ENCODE measurements at regions not wholly inside any gene's neighbourhood (a gene's known extent, or its start where the extent isn't known, plus 50 kb on each side); places are given as distances from the start of the nearest gene placed in this dataset.

DNA sequence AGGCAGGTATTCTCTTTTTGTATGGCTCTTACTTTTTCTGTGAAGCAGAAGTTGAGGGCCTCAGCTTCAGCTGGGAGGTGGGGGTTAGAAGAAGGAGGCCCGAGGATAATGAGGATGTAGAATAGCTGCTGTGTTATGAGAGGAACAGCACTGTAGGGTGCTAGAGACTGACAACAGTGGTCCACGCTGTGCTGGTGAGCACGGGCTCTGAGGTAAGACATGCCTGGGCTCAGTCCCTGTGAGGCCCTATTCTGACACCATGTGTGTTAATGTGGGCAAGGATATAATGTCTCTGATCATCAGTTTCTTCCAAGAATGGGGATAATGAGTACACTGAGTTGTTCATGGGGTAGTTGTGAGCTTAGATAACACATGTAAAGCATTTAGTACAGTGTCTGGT lies 55.3 kb upstream of the SFRP2 start:
- Mint-ChIP-seq H3K36me3 (ENCODE audit: low read depth, unreplicated experiment) (no peaks in the 10 kb centered on the region), H3K27ac (ENCODE audit: unreplicated experiment) (no peak overlapping the region), H3K9me3 (ENCODE audit: unreplicated experiment) (no peaks in the 10 kb centered on the region), H3K4me1 (ENCODE audit: unreplicated experiment) (no peaks in the 10 kb centered on the region), H3K27me3 (ENCODE audit: unreplicated experiment) (no peaks in the 10 kb centered on the region), H3K4me3 (ENCODE audit: unreplicated experiment) (no peak overlapping the region)
- TF ChIP-seq, protein P1, sequence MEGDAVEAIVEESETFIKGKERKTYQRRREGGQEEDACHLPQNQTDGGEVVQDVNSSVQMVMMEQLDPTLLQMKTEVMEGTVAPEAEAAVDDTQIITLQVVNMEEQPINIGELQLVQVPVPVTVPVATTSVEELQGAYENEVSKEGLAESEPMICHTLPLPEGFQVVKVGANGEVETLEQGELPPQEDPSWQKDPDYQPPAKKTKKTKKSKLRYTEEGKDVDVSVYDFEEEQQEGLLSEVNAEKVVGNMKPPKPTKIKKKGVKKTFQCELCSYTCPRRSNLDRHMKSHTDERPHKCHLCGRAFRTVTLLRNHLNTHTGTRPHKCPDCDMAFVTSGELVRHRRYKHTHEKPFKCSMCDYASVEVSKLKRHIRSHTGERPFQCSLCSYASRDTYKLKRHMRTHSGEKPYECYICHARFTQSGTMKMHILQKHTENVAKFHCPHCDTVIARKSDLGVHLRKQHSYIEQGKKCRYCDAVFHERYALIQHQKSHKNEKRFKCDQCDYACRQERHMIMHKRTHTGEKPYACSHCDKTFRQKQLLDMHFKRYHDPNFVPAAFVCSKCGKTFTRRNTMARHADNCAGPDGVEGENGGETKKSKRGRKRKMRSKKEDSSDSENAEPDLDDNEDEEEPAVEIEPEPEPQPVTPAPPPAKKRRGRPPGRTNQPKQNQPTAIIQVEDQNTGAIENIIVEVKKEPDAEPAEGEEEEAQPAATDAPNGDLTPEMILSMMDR (IDR thresholded peaks at IDR 0.05; ENCODE audit: unreplicated experiment) = no peak
- DNase-seq (ENCODE audit: low spot score) = no peak
